Endothelial cell of umbilical vein (primary cell): ENCODE measurements at regions not wholly inside any gene's neighbourhood (a gene's known extent, or its start where the extent isn't known, plus 50 kb on each side); places are given as distances from the start of the nearest gene placed in this dataset.

Source experiments
- BruUV-seq: library from RNA; stranded (reverse); fragments of 400-500 nt; replicated peaks from 2 replicates; lab custom pipeline; 2021; lab: Mats Ljungman, UMichigan
- CTCF ChIA-PET: fragments of 300-600, 350-600 bp; sonication (Branson Sonifier 250); formaldehyde crosslinking; loops from one replicate; lab custom pipeline; 2021; ENCODE audit warnings: antibody characterized with exemption, inconsistent platforms; lab: Charles Lee
- POLR2A ChIA-PET: fragments of 300-600, 350-600 bp; sonication (Branson Sonifier 250); formaldehyde crosslinking; loops from one replicate; lab custom pipeline; 2021; ENCODE audit warnings: antibody characterized with exemption, inconsistent platforms; lab: Charles Lee
- DNase-seq: peaks from one replicate; pipeline ENCODE4 v3.0.0-alpha.2; 2011; ENCODE audit warnings: low read depth, low spot score
- FAIRE-seq: peaks from 2 replicates; lab custom pipeline; 2011; peaks lifted over from hg19 to GRCh38; lab: Jason Lieb, UNC
- H2AFZ ChIP-seq: 2 replicates; pipeline ENCODE4 v1.6.0; 2012; ENCODE audit warnings: low read depth, low read length, control low read depth, inconsistent platforms
- H3K27ac ChIP-seq: 2 replicates; pipeline ENCODE4 v1.5.1; 2011; ENCODE audit warnings: low read depth, mild to moderate bottlenecking, control low read depth, low read length, moderate library complexity; ENCODE audit not compliant: insufficient read depth
- H3K27me3 ChIP-seq, 2 experiments: 2 replicates each; pipeline versions ENCODE4 v1.6.0 to v1.6.1; 2011; ENCODE audit warnings: low read length in 2 of 2, mixed read lengths in 1 of 2; ENCODE audit not compliant: control insufficient read depth in 2 of 2, insufficient read depth in 2 of 2
- H3K36me3 ChIP-seq, 2 experiments: 2 replicates in 1 of 2; 3 replicates in 1 of 2; pipeline ENCODE4 v1.5.1; 2011; ENCODE audit warnings: low read length in 2 of 2, mild to moderate bottlenecking in 1 of 2, moderate library complexity in 1 of 2; ENCODE audit not compliant: control insufficient read depth in 2 of 2, insufficient read depth in 2 of 2; ENCODE audit errors: extremely low read depth in 1 of 2
- H3K4me1 ChIP-seq: 3 replicates; pipeline ENCODE4 v1.5.1; 2011; ENCODE audit warnings: mild to moderate bottlenecking, low read length; ENCODE audit not compliant: control insufficient read depth, insufficient read depth; ENCODE audit errors: extremely low read depth
- H3K4me2 ChIP-seq: 2 replicates; pipeline ENCODE4 v1.6.1; 2011; ENCODE audit warnings: low read length, control low read depth, mixed read lengths; ENCODE audit not compliant: insufficient read depth
- H3K4me3 ChIP-seq, 3 experiments: fragments of 200-600 bp in 1 of 3; sonication (generic), shearing (Covaris generic) in 1 of 3; replicated peaks in 1 of 3; 2 replicates each; pipeline ENCODE4 v1.5.1; 2011 to 2016; ENCODE audit warnings: control low read depth in 3 of 3, low read length in 3 of 3, mild to moderate bottlenecking in 2 of 3, inconsistent platforms in 1 of 3, low read depth in 1 of 3, moderate library complexity in 1 of 3; ENCODE audit not compliant: insufficient read depth in 1 of 3
- H3K79me2 ChIP-seq: 2 replicates; pipeline ENCODE4 v1.6.0; 2012; ENCODE audit warnings: low read length, inconsistent platforms; ENCODE audit not compliant: control insufficient read depth, insufficient read depth
- H3K9ac ChIP-seq: replicated peaks from 2 replicates; pipeline ENCODE3; 2011; ENCODE audit warnings: low read length, control low read depth; ENCODE audit not compliant: insufficient read depth; ENCODE audit errors: extremely low read depth
- H3K9me1 ChIP-seq: replicated peaks from 3 replicates; pipeline ENCODE4 v1.6.0; 2011; ENCODE audit warnings: mild to moderate bottlenecking, low read length; ENCODE audit not compliant: control insufficient read depth, insufficient read depth; ENCODE audit errors: extremely low read depth
- H3K9me3 ChIP-seq: replicated peaks from 2 replicates; pipeline ENCODE4 v1.5.1; 2012; ENCODE audit warnings: low read length, inconsistent platforms; ENCODE audit not compliant: control insufficient read depth, insufficient read depth
- H4K20me1 ChIP-seq: replicated peaks from 2 replicates; pipeline ENCODE3; 2011; ENCODE audit warnings: mild to moderate bottlenecking, low read length; ENCODE audit not compliant: control insufficient read depth, insufficient read depth; ENCODE audit errors: extremely low read depth
- EZH2 ChIP-seq: IDR thresholded peaks from 2 replicates; pipeline ENCODE4 v1.6.1; 2012; ENCODE audit warnings: borderline replicate concordance, low read depth, mild to moderate bottlenecking, moderate library complexity, low read length, inconsistent platforms; ENCODE audit not compliant: severe bottlenecking
- FOS ChIP-seq: IDR thresholded peaks from 2 replicates; pipeline ENCODE4 v1.6.1; 2011; ENCODE audit warnings: mild to moderate bottlenecking, low read length, moderate library complexity, borderline replicate concordance; ENCODE audit not compliant: insufficient read depth
- GATA2 ChIP-seq: IDR thresholded peaks from 2 replicates; pipeline ENCODE4 v1.7.0; 2011; ENCODE audit warnings: low read depth, mild to moderate bottlenecking, moderate library complexity, mixed read lengths, low read length; ENCODE audit not compliant: insufficient read length, insufficient read depth
- JUN ChIP-seq: IDR thresholded peaks from 2 replicates; pipeline ENCODE4 v1.6.1; 2011; ENCODE audit warnings: borderline replicate concordance, low read depth; ENCODE audit not compliant: insufficient read length, insufficient read depth
- MYC ChIP-seq: IDR thresholded peaks from one replicate; pipeline ENCODE4 v1.6.1; 2011; ENCODE audit warnings: mild to moderate bottlenecking, low read depth, low read length
- POLR2A ChIP-seq: IDR thresholded peaks from 2 replicates; pipeline ENCODE4 v1.6.1; 2012; ENCODE audit warnings: low read depth, mild to moderate bottlenecking, control low read depth, low read length
- POLR2AphosphoS5 ChIP-seq: IDR thresholded peaks from 2 replicates; pipeline ENCODE4 v1.6.1; 2012; ENCODE audit warnings: low read depth, mild to moderate bottlenecking, control low read depth, low read length, moderate library complexity; ENCODE audit not compliant: insufficient read depth
- dilution Hi-C: fragments of 300-500 bp; cut with MboI; formaldehyde crosslinking; loops from one replicate; pipeline ENCODE4 v1.15.0; 2019; ENCODE audit warnings: low sequenced_read_pairs; ENCODE audit not compliant: extremely low pct_ligation_motif_present
- intact Hi-C: fragments of 100-400 bp; cut with micrococcal nuclease; formaldehyde crosslinking; loops from one replicate; pipeline ENCODE4 v1.10.0; 2022
- TF ChIP-seq, protein P1 (sequence below): IDR thresholded peaks from 2 replicates; pipeline ENCODE4 v1.6.1; 2011; ENCODE audit not compliant: insufficient read depth, insufficient read length

GRCh38 chr17:69967910-69968411 is 107.1 kb upstream of the KCNJ16 start:
- H3K27me3 ChIP-seq, result no peaks in the 10 kb centered on the region
- H4K20me1 ChIP-seq, result no peaks in the 10 kb centered on the region
- no TSS peak for BruUV-seq
- H3K9ac ChIP-seq, result no peak overlapping the region
- POLR2A ChIA-PET, result no interaction called here
- intact Hi-C loops, result no loop called here
- no peak overlapping the region for H3K4me3 ChIP-seq
- no peaks in the 10 kb centered on the region for H3K4me1 ChIP-seq
- DNase-seq (peak; percentile 91), FAIRE-seq (no peak)
- no peaks in the 10 kb centered on the region for H3K79me2 ChIP-seq
- H3K9me3 ChIP-seq, result no peaks in the 10 kb centered on the region
- H2AFZ ChIP-seq, result peak overlapping the region; percentile 17
- dilution Hi-C loops, result no loop called here
- H3K36me3 ChIP-seq, result no peaks in the 10 kb centered on the region
- H3K9me1 ChIP-seq, result no peaks in the 10 kb centered on the region
- TF ChIP-seq GATA2, result no peak
- TF ChIP-seq, protein P1, sequence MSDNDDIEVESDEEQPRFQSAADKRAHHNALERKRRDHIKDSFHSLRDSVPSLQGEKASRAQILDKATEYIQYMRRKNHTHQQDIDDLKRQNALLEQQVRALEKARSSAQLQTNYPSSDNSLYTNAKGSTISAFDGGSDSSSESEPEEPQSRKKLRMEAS, result no peak
- no peak for TF ChIP-seq EZH2
- no peak for TF ChIP-seq POLR2AphosphoS5
- peak; percentile 23 for TF ChIP-seq FOS
- no peak for TF ChIP-seq POLR2A
- TF ChIP-seq MYC, result no peak
- no peak for TF ChIP-seq JUN
- no peak overlapping the region for H3K27ac ChIP-seq
- CTCF ChIA-PET, result no interaction called here
- no peak overlapping the region for H3K4me2 ChIP-seq

GRCh38 chr17:69969897-69970296 is 105.1 kb upstream of the KCNJ16 start:
- POLR2A ChIA-PET, result no interaction called here
- H2AFZ ChIP-seq, result no peak overlapping the region
- no peak for TF ChIP-seq POLR2A
- no peaks in the 10 kb centered on the region for H3K27me3 ChIP-seq
- no peak overlapping the region for H3K27ac ChIP-seq
- no peak overlapping the region for H3K4me3 ChIP-seq
- H3K9me1 ChIP-seq, result no peaks in the 10 kb centered on the region
- no TSS peak for BruUV-seq
- CTCF ChIA-PET, result interaction anchor here (1.3 to 1.6 kb wide), 2 partner anchors 174 to 363 kb away, joined by 6 read pairs; no protein-coding TSS in a partner anchor
- no peak overlapping the region for H3K4me2 ChIP-seq
- intact Hi-C loops (loop anchor here (2.0 kb wide), 1 partner anchor 37 kb away; no protein-coding TSS in a partner anchor), dilution Hi-C loops (no loop called here)
- H3K4me1 ChIP-seq, result no peaks in the 10 kb centered on the region
- no peak overlapping the region for H3K9ac ChIP-seq
- no peaks in the 10 kb centered on the region for H3K36me3 ChIP-seq
- DNase-seq (no peak), FAIRE-seq (no peak)
- H3K9me3 ChIP-seq, result no peaks in the 10 kb centered on the region
- no peaks in the 10 kb centered on the region for H3K79me2 ChIP-seq
- H4K20me1 ChIP-seq, result no peaks in the 10 kb centered on the region
